KBM-7 (cell line): ENCODE measurements at regions not wholly inside any gene's neighbourhood (a gene's known extent, or its start where the extent isn't known, plus 50 kb on each side); places are given as distances from the start of the nearest gene placed in this dataset.
A peak's percentile ranks its signal among the peaks of the same experiment; 100 is the strongest.
"Not testable (repeated sequence)": the region's sequence is repeated elsewhere in the genome, so short reads cannot be mapped to it uniquely, and the experiment has no call there.

ENCODE experiments used
- DNase-seq: peaks from one replicate; pipeline ENCODE4 v3.0.0-alpha.2; 2015
- in situ Hi-C: fragments of 300-500 bp; cut with MboI; formaldehyde crosslinking; loops from 2 replicates; pipeline ENCODE4 v1.14.3; 2020; ENCODE audit warnings: low sequenced_read_pairs, low pct_unique_long_range_greater_than_20kb, mixed read lengths

DNA sequence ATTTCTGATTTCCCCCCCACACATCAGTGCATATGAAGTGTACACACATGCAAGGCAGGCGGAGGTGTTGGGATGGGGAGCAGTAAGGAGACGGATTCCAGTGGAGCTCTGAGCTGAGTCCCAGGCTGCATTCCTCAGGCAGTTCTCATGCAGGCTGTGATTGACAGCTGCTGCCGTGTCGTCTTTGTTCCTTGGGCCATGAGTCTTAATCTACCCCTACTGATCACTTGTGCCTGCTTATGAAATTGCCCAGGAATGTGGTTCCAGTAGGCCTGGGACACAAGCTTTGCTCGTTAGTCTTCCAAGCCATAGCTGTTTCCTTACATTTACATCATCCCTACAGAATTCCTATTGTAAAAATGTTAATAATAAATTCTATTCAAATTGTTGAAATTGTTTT, 1241.9 kb downstream of the UQCRFS1 start:
- no peak for DNase-seq
- in situ Hi-C loops = no loop called here

DNA sequence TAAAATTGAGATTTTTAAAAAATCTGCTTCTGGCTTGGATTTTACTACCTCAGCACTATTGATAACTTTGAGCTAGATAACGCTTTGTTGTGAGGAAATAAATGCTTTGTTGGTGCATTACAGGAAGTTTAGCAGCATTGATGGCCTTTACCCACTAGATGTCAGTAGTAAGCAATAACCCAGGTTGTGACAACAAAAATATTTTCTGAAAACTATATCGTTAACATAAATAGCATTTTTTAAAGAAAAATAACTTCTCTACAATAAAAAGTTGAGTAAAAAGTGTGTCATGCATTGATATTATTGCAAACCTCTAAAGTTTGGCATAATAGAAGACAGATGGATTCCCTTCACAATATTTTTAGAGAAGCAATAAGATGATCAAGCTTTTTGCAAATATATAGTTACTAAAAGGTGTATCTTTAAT, 1246.5 kb downstream of the UQCRFS1 start:
- in situ Hi-C loops = no loop called here
- DNase-seq = peak; percentile 28

DNA sequence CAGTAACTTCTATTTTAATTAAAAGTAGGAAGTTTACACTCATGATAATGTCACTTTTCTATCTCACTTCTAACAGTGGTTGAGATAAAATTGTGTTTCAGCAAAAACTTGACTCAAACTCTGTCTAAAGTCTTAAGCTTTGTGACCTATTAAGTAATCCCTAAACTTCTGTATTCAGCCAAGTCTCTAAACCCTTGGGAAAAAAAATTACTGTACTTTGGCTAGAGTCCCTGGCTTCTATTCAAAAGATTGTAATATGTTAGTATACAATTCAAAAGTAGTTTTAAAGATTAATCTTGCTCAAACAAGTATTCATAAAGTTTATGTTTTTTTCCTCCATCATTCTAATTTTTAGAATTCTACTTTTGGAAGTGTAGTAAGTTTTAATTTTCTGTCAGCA, 1248.8 kb downstream of the UQCRFS1 start:
- DNase-seq = no peak
- in situ Hi-C loops = no loop called here

DNA sequence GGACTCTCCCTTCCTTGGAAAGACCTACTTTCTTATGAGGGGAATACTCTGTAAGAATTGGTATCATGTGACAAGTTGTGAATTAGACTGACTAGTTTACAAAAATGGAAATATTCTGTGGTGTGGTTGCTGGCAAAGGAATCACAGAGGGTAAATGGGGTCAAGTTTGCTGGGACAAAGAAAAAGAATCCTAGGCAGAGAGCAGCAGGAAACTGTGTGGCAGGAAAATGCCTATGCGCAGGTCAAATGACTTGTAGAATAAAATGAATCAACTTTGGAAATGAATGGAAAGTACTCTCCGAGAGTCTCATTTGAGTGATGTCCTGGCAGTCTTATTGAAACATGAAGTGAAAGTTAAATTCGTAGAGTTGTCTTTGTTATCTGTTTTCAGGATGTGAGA, 1250.7 kb downstream of the UQCRFS1 start:
- no peak for DNase-seq
- in situ Hi-C loops = no loop called here

DNA sequence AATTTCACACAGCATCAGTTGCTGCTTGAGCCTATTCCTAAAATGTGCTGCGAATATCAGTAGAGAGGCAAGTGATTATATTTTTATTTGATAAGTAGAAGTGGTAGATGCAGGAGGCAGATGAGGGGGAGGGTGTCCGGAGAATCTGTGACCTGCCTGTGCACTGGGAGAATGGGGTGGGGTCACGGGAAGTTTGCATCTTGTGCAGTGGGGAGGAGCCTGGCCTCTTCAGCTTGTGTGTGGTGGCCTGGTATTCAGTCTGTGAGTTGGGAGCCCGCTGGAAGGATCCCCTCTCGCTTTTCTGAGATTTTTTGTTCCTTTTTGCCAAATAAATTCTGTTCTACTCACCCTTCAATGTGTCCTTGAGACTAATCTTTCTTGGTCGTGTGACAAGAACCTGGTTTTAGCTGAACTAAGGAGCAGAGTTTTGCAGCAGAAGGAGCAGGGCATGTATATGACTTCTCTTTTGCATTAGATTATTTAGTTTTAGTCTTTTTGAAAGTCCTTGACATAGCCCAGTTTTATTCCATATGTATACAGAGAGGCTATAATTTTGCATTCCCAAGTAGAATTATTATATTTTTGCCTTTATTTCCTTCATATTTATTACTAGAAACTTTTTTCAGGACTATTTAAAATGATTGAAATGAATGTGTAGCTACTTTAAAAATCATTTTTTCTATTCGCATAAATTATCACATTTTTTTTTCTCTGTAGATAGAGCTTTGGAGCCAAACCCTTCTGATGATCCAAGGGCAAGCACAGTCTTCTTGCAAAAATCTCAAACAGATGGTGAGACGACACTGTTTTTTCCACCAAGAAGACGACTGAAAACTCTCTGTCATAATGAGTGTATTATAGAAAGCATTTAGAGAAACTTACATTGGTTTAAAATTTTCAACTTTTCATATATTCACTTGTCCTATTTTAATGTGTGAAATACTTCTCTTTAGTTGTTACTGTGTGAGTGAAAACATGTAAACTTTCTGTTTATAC, 1257.2 kb downstream of the UQCRFS1 start:
- DNase-seq = no peak
- in situ Hi-C loops = no loop called here

DNA sequence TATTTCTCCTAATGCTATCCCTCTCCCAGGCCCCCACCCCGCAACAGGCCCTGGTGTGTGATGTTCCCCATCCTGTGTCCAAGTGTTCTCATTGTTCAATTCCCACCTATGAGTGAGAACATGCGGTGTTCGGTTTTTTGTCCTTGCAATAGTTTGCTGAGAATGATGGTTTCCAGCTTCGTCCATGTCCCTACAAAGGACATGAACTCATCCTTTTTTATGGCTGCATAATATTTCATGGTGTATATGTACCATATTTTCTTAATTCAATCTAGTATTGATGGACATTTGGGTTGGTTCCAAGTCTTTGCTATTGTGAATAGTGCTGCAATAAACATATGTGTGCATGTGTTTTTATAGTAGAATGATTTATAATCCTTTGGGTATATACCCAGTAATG, 1270.3 kb downstream of the UQCRFS1 start:
- in situ Hi-C loops, DNase-seq: not testable (repeated sequence)

DNA sequence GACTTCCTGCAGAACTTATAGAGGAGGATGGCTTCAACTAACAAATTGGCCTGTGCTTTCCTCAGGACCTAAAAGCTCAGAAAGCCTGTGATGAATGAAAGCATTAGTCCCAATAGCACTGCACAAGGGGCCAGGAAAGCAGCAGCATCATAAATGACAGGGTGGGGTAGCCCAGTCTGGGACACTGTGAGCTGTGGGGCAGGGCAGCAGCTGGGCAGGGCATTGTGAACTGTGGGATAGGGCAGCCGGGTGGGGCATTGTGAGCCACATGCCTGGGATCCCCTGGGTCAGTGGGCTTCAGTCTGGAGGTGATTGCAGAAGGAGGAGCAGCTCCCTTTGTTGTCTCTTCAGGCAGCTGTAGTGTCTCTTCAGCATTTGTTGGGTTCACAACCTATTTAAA, 1276.8 kb downstream of the UQCRFS1 start:
- in situ Hi-C loops = no loop called here
- no peak for DNase-seq

DNA sequence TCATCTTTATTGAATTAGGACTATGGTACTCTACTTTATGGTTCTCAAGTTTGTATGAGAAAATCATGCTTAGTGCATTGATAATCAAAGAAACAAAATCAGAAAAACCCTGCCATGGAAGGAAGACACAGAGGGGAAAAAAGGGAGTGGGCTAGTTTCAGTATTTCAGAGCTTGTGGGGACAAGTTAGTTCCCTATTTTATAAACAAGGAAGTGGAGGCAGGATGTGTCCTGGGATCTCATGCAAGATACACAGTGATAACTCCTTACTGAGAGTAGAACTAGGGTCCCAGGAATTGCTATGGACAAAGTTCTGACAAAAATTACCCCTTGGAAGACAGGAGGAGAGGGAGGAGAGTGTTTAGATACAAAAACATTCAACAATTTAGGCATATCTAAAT, 1277.3 kb downstream of the UQCRFS1 start:
- in situ Hi-C loops = no loop called here
- peak; percentile 61 for DNase-seq

DNA sequence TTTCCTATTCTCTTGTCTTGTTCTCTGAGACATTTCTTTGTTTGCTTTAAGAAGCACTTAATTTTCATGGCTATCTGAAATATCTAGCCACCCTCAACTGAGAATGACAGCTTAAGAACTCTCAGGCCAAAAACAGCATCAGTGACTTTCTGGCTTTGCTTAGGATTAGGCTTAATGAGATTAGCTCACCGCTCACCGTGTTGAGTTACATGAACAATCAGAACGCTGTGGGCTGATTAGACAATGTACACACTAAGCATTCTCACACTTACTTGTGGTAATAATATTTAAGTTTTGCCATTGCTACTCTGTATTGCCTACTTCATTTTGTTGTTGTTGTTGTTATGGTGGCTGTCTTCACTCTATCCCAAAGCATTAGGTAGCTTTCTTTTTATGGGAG, 1283.6 kb downstream of the UQCRFS1 start:
- in situ Hi-C loops = no loop called here

DNA sequence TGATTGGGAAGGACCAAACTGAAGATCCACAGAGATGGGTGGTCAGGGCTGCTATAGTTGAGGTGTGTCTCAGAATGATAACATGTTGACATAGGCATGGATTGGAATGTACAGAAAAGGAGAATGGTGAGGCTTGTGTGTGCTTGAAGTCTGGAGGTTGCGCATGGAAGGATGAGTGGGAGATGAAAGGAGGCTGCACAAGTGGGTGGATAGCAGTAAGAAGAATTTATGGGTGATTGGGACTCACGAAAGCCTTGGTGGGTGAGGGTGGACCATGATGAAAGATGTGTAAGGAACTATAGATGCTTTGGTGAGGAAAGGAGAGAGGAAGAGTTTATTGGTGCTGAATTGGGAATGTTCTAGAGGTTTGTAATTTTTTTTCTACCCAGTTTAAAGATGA, 1287.7 kb downstream of the UQCRFS1 start:
- in situ Hi-C loops = no loop called here
- DNase-seq = no peak

More for the DNA sequence above, 1283.6 kb downstream of the UQCRFS1 start:
- no peak for DNase-seq

DNA sequence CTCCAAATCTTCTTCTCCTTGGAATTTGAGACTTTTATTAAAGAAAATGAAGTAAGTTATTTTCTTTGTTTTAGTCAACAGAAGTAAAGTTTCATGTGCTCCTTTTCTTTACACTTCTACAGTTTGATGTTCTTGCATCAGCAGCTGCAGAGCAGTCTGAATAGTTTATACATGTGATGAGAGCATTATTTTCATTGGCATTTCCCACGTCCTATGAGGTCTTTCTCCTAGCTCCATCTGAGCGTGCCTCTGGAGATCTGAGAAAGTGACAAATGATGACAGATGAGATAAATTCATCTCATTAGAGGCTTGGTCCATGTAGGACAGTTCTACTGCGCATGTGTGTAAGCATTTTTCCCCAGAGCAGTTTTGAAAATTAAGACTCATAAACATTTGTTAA, 1290.0 kb downstream of the UQCRFS1 start:
- no peak for DNase-seq

DNA sequence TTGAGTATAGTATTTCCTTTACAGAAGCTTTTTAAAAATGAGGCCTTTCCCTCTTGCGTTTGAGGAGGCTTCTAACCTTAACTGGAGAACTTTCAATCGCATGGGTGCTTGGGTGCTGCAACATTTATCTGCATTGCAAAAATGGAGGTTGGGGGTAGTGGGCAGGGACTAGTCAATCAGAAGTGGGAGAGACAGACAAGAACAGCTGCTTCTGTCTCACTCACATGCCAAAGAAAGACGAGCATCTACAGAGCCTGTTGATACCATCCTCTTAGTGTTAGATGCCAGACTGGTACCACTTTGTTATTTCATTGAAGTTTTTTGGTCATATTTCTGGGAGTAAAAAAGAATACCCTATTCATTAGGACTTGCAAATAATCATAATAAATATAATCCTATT, 1292.2 kb downstream of the UQCRFS1 start:
- no peak for DNase-seq
- in situ Hi-C loops = no loop called here

More for the DNA sequence above, 1290.0 kb downstream of the UQCRFS1 start:
- in situ Hi-C loops = no loop called here

DNA sequence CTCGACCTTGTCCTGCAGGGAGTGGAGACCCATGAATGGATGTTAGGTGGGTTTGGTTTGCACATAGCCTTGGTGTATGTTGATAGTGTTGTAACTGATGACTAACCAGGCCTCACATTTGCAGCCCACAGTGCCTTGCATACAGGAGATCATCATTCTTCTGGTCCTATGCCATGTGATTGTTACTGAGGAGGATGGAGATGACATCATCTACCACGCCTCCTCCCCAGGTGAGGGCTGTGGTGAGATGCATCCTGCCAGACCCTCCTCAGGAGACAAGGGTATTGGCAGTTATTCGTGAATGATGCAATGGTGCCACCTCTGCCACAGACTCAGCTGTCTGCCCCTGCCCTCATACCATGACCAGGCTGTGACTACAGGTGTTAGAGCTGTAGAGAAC, 1294.1 kb downstream of the UQCRFS1 start:
- in situ Hi-C loops = no loop called here
- no peak for DNase-seq

DNA sequence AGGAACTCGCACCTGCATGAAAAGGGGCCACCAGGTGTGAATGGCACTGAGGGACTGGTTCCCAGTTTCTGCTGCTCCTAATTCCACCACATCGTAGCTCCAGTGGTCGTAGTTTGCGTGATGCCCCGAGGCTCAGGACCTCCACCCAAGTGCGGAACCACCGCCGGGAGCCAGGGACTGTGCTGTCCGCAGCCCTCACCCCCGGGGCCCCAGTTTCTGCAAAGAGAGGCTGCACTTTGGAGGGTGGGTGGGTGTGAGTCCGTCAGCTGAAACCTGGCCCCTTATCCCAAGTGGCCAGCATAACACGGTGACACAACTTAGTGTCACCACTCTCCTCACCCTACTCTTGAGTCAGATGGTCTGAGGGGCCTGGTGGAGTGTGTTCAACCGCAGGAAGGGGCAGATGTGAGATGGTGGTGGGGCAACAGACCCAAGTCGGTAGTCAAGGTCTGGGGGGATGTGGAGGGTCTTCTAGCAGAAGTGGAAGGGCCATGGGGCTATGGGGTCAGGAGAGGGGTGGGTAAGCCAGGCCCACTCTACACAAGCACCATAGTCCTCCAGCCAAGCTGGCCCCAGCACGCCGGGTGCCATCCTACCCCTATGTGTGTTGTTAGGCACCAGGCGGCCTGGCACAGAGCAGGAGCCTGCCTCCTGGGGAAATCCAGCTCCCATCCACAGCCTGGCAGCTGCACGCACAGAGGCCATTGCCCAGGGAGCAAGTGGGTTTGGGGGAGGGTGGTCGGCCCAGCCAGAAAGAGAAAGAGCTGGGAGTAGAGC, 1301.6 kb downstream of the UQCRFS1 start:
- DNase-seq = no peak
- in situ Hi-C loops = no loop called here

DNA sequence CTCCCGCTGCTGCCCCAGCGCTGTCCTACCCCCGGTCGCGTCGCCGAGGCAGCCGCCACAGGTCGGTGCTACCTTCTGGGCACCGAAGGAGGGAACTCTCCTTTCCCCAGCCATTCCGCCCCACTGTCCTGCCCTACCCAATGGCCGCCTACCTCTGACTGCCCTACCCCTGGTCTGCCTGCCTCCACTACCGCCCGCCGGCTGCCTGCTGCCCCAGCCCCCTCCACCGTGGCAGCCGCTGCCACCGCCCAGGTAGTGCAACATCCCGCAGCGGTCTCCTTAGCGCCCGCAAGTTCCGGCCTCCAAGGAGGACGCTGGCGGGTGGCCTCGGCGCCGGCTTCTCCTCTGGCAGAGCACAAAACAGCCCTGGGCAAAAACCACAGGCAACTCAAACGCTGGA, 1303.1 kb downstream of the UQCRFS1 start:
- no peak for DNase-seq
- in situ Hi-C loops = no loop called here

DNA sequence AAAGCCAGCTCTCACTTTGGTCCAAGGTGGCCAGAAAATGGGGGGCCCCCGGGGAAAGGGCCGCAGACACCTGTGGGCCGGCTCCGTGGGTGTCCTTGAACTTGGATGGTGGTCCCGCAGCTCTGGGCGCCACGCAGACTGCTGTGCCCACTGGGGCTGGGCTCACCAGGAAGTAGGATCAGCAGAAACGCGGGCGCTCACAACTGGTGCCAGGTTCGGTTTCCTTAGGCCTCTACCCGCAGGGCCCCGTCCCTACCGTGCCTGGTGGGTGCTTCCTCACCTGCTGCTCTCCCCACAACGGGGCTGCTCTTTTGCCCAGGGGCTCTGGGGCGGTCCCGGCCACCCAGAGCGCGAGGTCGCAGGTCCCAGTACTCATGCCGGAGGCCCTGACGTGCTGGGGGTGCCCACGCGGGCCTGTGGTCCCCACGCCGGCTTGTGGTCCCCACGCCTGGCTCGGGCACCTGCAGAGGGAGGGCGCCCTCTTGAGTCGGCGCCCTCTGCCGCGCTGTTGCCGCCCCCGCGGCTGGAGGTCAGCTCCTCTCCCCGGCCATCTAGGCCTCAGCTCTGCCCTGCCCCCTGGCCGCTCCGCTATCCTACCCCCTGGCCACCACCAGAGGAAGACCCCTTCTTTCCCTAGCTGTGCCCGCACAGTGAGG, 1303.6 kb downstream of the UQCRFS1 start:
- no peak for DNase-seq
- in situ Hi-C loops = no loop called here

DNA sequence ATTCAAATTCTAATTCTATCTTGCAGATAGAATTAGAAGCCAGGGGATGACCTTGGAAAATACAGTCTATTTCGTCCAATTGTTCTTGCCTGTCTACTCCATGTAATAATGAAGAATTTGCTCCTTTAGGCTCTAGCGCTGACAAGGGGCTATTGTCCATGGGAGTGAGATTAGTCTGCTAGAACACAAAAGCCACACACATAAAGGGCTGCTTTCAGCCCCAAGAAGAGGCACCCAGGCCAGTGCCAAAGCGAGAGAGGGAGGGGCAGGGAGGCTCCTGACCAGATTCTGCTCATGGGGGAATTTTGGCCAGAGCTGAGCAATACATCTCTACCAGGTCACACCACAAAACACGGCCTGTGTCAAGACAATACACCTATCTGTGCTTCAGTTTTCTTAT, 1306.9 kb downstream of the UQCRFS1 start:
- in situ Hi-C loops = no loop called here
- DNase-seq = no peak

DNA sequence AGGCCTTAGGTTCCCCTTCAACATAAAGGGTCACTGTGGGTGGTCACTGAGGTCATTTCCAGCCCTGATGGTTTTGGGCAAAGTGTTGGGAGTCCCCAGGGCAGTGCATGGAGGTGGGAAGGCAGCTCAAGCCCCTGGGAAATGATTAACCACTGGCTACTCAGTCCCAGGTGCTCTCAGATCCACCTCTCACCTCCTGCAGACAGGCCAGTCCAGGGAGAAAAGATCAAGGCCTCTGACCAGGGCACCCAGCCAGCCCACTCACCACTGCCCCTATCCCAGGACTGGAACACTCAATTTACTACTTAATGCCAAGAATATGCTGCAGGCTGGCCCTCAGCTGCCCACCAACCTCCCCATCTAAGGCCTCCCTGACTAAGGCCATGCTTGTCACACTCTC, 1307.9 kb downstream of the UQCRFS1 start:
- DNase-seq = no peak
- in situ Hi-C loops = no loop called here

DNA sequence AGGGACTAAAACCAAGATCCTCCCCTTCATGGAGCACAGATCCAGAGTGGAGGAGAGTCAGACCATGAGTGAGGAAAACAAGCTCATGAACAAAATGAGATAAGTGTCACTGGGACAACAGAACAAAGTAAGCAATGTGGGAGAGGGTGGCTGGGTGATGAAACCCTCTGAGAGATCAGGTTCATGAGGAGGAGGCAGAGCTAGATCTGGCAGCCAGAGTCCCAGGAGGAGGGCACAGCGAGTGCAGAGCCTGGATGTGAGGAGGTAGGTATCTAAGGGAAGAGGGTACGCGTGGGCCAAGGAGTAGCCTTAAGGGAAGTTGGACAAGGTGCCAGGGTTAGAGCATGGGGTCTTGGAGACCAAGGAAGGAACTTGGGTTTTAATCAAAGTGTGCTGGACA, 1311.9 kb downstream of the UQCRFS1 start:
- no peak for DNase-seq
- in situ Hi-C loops = no loop called here

DNA sequence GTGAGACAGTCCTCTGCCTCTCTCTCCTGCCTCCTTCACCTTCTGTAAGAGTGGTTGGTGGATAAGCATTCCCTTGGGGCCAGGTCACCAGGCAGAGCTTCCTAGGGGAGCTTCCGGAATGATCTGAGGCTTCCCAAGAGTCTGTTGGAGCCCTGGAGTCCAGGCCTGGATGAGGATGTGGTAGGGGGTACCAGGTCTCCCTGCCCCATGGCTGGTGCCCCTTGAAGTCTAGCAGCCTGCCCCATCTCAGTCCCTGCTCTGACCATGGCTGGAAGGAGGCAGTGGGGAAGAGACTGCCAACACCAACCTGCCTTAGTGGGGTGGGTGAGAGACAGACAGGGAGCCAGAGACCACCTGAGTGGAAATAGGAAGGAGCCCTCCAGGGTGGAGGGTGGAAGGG, 1316.9 kb downstream of the UQCRFS1 start:
- no peak for DNase-seq
- in situ Hi-C loops = no loop called here
